ENCODE measurements at regions not wholly inside any gene's neighbourhood (a gene's known extent, or its start where the extent isn't known, plus 50 kb on each side); places are given as distances from the start of the nearest gene placed in this dataset.

DNA sequence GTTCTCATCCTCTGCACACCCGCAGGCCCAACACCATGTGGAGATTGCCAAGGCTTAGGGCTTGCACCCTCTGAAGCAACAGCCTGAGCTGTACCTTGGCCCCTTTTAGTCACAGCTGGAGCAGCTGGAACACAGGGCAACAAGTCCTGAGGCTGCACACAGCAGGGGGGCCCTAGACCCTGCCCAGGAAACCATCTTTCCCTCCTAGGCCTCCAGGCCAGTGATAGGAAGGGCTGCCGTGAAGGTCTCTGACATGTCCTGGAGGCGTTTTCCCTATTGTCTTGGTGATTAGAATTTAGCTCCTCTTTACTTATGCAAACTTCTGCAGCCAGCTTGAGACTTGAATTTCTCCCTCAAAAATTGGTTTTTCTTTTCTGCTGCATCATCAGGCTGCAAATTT, 373.5 kb upstream of the CLEC14A start:
- Mint-ChIP-seq H3K27ac (no peak overlapping the region), H3K4me3 (no peak overlapping the region), H3K4me1 (ENCODE audit: low read depth) (no peaks in the 10 kb centered on the region), H3K27me3 (no peaks in the 10 kb centered on the region), H3K36me3 (ENCODE audit: low read depth) (no peaks in the 10 kb centered on the region), H3K9me3 (peaks cover 6% of the 10 kb centered on the region)
- POLR2A ChIA-PET: no interaction called here
- Histone ChIP-seq H3K4me3 (ENCODE audit: low read length) (no peak overlapping the region), H3K4me1 (ENCODE audit: insufficient read depth, low read length) (no peaks in the 10 kb centered on the region), H3K9me3 (ENCODE audit: control insufficient read depth in 1 of 2, insufficient read depth in 1 of 2, low read length in 2 of 2) (peaks cover 0 to 14% of the 10 kb centered on the region in 2 experiments), H3K36me3 (ENCODE audit: insufficient read depth, low read length) (no peaks in the 10 kb centered on the region), H3K27me3 (ENCODE audit: control insufficient read depth in 1 of 2, insufficient read depth in 2 of 2, low read length in 2 of 2) (no peaks in the 10 kb centered on the region), H3K27ac (ENCODE audit: low read depth in 1 of 2, low read length in 2 of 2) (no peak overlapping the region)
- DNase-seq (no peak), ATAC-seq (ENCODE audit: poor library complexity) (no peak)
- intact Hi-C loops (cut with DNase I, micrococcal nuclease): no loop called here
- CTCF ChIA-PET: no interaction called here
- TF ChIP-seq, protein P1, sequence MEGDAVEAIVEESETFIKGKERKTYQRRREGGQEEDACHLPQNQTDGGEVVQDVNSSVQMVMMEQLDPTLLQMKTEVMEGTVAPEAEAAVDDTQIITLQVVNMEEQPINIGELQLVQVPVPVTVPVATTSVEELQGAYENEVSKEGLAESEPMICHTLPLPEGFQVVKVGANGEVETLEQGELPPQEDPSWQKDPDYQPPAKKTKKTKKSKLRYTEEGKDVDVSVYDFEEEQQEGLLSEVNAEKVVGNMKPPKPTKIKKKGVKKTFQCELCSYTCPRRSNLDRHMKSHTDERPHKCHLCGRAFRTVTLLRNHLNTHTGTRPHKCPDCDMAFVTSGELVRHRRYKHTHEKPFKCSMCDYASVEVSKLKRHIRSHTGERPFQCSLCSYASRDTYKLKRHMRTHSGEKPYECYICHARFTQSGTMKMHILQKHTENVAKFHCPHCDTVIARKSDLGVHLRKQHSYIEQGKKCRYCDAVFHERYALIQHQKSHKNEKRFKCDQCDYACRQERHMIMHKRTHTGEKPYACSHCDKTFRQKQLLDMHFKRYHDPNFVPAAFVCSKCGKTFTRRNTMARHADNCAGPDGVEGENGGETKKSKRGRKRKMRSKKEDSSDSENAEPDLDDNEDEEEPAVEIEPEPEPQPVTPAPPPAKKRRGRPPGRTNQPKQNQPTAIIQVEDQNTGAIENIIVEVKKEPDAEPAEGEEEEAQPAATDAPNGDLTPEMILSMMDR (IDR thresholded peaks at IDR 0.05): no peak

DNA sequence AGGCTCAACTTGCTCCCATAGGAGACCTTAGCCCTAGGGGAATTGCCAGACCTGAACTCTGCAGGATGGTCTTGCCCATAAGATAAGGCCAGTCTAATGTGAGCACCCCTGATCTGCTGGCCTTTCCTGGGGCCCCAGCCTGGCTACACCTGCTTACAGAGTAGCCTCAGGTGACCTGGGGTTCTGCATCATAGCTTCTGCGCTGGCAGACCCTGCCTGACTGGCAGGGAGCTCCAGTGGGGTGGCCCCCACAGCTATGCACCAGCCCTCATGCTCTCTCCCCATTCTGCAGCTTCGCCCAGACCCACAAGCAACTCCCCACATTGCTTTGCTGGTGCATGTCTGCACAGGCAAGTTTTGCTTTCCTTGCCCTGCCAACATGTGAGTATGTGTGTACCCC, 371.3 kb upstream of the CLEC14A start:
- H3K27ac Mint-ChIP-seq: no peak overlapping the region
- peaks cover 0 to 14% of the 10 kb centered on the region in 2 experiments for H3K9me3 ChIP-seq (ENCODE audit: control insufficient read depth in 1 of 2, insufficient read depth in 1 of 2, low read length in 2 of 2)
- no peak for ATAC-seq (ENCODE audit: poor library complexity)
- TF ChIP-seq, protein P1 (IDR thresholded peaks at IDR 0.05): no peak
- ChIA-PET POLR2A (no interaction called here), CTCF (no interaction called here)
- H3K4me3 Mint-ChIP-seq: no peak overlapping the region
- no peaks in the 10 kb centered on the region for H3K4me1 ChIP-seq (ENCODE audit: insufficient read depth, low read length)
- H3K4me1 Mint-ChIP-seq (ENCODE audit: low read depth): no peaks in the 10 kb centered on the region
- no peaks in the 10 kb centered on the region for H3K36me3 ChIP-seq (ENCODE audit: insufficient read depth, low read length)
- H3K27me3 Mint-ChIP-seq: no peaks in the 10 kb centered on the region
- DNase-seq: no peak
- no peak overlapping the region for H3K27ac ChIP-seq (ENCODE audit: low read depth in 1 of 2, low read length in 2 of 2)
- peaks cover 7% of the 10 kb centered on the region for H3K9me3 Mint-ChIP-seq
- no peaks in the 10 kb centered on the region for H3K27me3 ChIP-seq (ENCODE audit: control insufficient read depth in 1 of 2, insufficient read depth in 2 of 2, low read length in 2 of 2)
- H3K36me3 Mint-ChIP-seq (ENCODE audit: low read depth): no peaks in the 10 kb centered on the region
- H3K4me3 ChIP-seq (ENCODE audit: low read length): no peak overlapping the region
- intact Hi-C loops (cut with DNase I, micrococcal nuclease): no loop called here

DNA sequence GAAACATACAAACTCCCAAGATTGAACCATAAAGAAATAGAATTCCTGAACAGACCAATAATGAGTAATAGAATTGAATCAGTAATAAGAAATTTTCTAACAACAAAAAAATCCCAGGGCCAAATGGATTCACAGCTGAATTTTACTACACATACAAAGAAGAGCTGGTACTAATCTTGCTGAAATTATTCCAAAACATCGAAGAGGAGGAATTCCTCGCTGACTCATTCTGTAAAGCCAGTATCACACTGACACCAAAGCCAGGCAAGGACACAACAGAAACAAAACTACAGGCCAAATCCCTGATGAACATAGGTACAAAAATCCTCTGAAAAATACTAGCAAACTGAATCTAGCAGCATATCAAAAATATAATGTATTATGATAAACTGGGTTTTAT, 367.8 kb upstream of the CLEC14A start:
- TF ChIP-seq, protein P1 (IDR thresholded peaks at IDR 0.05): no peak
- Histone ChIP-seq H3K4me1 (ENCODE audit: insufficient read depth, low read length) (no peaks in the 10 kb centered on the region), H3K4me3 (ENCODE audit: low read length) (no peak overlapping the region), H3K27me3 (ENCODE audit: control insufficient read depth in 1 of 2, insufficient read depth in 2 of 2, low read length in 2 of 2) (no peaks in the 10 kb centered on the region), H3K36me3 (ENCODE audit: insufficient read depth, low read length) (no peaks in the 10 kb centered on the region), H3K9me3 (ENCODE audit: control insufficient read depth in 1 of 2, insufficient read depth in 1 of 2, low read length in 2 of 2) (peaks cover 0 to 10% of the 10 kb centered on the region in 2 experiments), H3K27ac (ENCODE audit: low read depth in 1 of 2, low read length in 2 of 2) (no peak overlapping the region)
- intact Hi-C loops (cut with DNase I, micrococcal nuclease): no loop called here
- CTCF ChIA-PET: no interaction called here
- DNase-seq (no peak), ATAC-seq (ENCODE audit: poor library complexity) (no peak)
- Mint-ChIP-seq H3K4me3 (no peak overlapping the region), H3K27me3 (no peaks in the 10 kb centered on the region), H3K27ac (no peak overlapping the region), H3K4me1 (ENCODE audit: low read depth) (no peaks in the 10 kb centered on the region), H3K36me3 (ENCODE audit: low read depth) (no peaks in the 10 kb centered on the region), H3K9me3 (peaks cover 8% of the 10 kb centered on the region)
- POLR2A ChIA-PET: no interaction called here
